Hepatocyte (in vitro differentiated cells): ENCODE measurements at regions not wholly inside any gene's neighbourhood (a gene's known extent, or its start where the extent isn't known, plus 50 kb on each side); places are given as distances from the start of the nearest gene placed in this dataset.
"Not testable (repeated sequence)": the region's sequence is repeated elsewhere in the genome, so short reads cannot be mapped to it uniquely, and the experiment has no call there.

Experiments used
- EZH2 ChIP-seq: fragments of 200-600 bp; sonication (generic); IDR thresholded peaks from 2 replicates; pipeline ENCODE4 v1.6.1; 2016; ENCODE audit warnings: antibody characterized with exemption, mild to moderate bottlenecking, borderline replicate concordance
- TF ChIP-seq, protein P1 (sequence below): fragments of 200-600 bp; sonication (generic); IDR thresholded peaks from 2 replicates; pipeline ENCODE4 v1.5.1; 2016; ENCODE audit warnings: antibody characterized with exemption, mild to moderate bottlenecking; ENCODE audit not compliant: poor library complexity

DNA sequence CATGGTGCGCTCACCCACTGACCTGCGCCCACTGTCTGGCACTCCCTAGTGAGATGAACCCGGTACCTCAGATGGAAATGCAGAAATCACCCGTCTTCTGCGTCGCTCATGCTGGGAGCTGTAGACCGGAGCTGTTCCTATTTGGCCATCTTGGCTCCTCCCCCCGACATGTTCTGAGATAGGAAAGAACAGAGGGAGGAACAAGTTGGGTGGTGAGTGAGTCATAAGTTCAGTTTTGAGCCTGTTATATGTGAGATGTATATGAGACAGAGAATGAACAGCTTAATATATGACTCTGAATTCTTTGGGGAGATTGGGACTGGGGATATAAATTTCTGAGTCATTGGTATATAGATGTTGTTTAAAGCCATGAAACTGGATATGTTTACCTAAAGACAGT is 596.7 kb downstream of the TSN start:
- not testable (repeated sequence) for TF ChIP-seq EZH2
- TF ChIP-seq, protein P1, sequence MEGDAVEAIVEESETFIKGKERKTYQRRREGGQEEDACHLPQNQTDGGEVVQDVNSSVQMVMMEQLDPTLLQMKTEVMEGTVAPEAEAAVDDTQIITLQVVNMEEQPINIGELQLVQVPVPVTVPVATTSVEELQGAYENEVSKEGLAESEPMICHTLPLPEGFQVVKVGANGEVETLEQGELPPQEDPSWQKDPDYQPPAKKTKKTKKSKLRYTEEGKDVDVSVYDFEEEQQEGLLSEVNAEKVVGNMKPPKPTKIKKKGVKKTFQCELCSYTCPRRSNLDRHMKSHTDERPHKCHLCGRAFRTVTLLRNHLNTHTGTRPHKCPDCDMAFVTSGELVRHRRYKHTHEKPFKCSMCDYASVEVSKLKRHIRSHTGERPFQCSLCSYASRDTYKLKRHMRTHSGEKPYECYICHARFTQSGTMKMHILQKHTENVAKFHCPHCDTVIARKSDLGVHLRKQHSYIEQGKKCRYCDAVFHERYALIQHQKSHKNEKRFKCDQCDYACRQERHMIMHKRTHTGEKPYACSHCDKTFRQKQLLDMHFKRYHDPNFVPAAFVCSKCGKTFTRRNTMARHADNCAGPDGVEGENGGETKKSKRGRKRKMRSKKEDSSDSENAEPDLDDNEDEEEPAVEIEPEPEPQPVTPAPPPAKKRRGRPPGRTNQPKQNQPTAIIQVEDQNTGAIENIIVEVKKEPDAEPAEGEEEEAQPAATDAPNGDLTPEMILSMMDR, result not testable (repeated sequence)
